Esophagus muscularis mucosa (tissue), 4 donors: ENCODE measurements at regions not wholly inside any gene's neighbourhood (a gene's known extent, or its start where the extent isn't known, plus 50 kb on each side); places are given as distances from the start of the nearest gene placed in this dataset.

Experiments
- DNase-seq: peaks from one replicate; pipeline ENCODE4 v3.0.0-alpha.2; 2017; ENCODE audit errors: extremely low spot score
- H3K27ac ChIP-seq, 4 donors: fragments of 200-600 bp; sonication (generic); replicated peaks in 1 of 4; 1 replicate in 3 of 4; 2 replicates in 1 of 4; pipeline ENCODE4 v1.5.1; 2016 to 2019; ENCODE audit warnings: mild to moderate bottlenecking in 1 of 4
- H3K27me3 ChIP-seq, 4 donors: fragments of 200-600 bp; sonication (generic); one replicate each; pipeline versions ENCODE4 v1.5.1 to v1.6.0; 2016 to 2019
- H3K36me3 ChIP-seq, 4 donors: fragments of 200-600 bp; sonication (generic); one replicate each; pipeline ENCODE4 v1.5.1; 2016 to 2019
- H3K4me1 ChIP-seq, 4 donors: fragments of 200-600 bp; sonication (generic); one replicate each; pipeline ENCODE4 v1.5.1; 2016 to 2019
- H3K4me3 ChIP-seq, 4 donors: fragments of 200-600 bp; sonication (generic); 1 replicate in 2 of 4; 2 replicates in 2 of 4; pipeline ENCODE4 v1.5.1; 2016 to 2019; ENCODE audit warnings: mild to moderate bottlenecking in 4 of 4, moderate library complexity in 1 of 4
- H3K9me3 ChIP-seq, 4 donors: fragments of 200-600 bp; sonication (generic); 1 replicate in 3 of 4; 2 replicates in 1 of 4; pipeline ENCODE4 v1.5.1; 2016 to 2019
- CTCF ChIP-seq, 3 experiments: fragments of 200-600 bp in 2 of 3; fragments of 450-650 bp in 1 of 3; sonication (generic) in 2 of 3; IDR thresholded peaks; one replicate each; pipeline ENCODE4 v1.5.1; 2017 to 2019; ENCODE audit warnings: antibody characterized with exemption in 3 of 3, mild to moderate bottlenecking in 2 of 3, moderate library complexity in 1 of 3
- EP300 ChIP-seq: sonication (generic); formaldehyde crosslinking; IDR thresholded peaks from one replicate; pipeline ENCODE4 v1.6.1; 2017; ENCODE audit warnings: antibody characterized with exemption
- POLR2A ChIP-seq: fragments of 450-650 bp; IDR thresholded peaks from one replicate; pipeline ENCODE4 v1.6.1; 2017; ENCODE audit warnings: antibody characterized with exemption, moderate library complexity, mild to moderate bottlenecking, low read depth
- POLR2AphosphoS5 ChIP-seq, 2 donors: sonication (generic); formaldehyde crosslinking; IDR thresholded peaks; one replicate each; pipeline ENCODE4 v1.6.1; 2017; ENCODE audit warnings: antibody characterized with exemption in 2 of 2
- WGBS: methylation state at CpG from one replicate; pipeline ENCODE4 v1.1.5; 2018; 5-methylcytosine and 5-hydroxymethylcytosine counted together
- intact Hi-C: fragments of 100-400 bp; cut with DNase I; formaldehyde crosslinking; loops from one replicate; pipeline ENCODE4 v1.15.1; 2023

DNA sequence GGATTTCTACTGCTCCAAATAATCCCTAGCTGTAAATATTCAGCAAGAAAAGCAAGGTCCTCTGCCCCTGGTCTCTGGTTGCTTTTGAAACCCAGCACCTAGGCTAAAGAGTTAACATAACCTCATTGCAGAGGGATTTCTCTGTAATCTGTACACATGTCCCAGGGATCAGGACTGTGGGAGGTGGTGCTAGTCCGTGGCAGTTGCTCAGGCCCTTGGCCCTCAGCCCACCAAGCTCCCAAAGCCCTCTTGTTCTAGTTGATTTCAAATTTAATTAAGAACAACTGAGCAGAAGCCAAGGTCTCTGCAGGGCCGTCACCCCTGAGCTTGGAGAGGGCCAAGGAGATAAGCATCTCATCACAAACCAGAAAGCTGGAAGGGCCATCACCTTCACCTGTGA, 181.1 kb downstream of the SOX9 start:
- H3K9me3 ChIP-seq, result no peaks in the 10 kb centered on the region
- no peak overlapping the region for H3K27ac ChIP-seq
- peaks cover 0 to 23% (median 2%) of the 10 kb centered on the region in 4 donors for H3K27me3 ChIP-seq
- no peaks in the 10 kb centered on the region for H3K36me3 ChIP-seq
- intact Hi-C loops, result no loop called here
- WGBS, result 52% methylated on average over 2 of the region's 2 CpGs
- DNase-seq, result no peak
- TF ChIP-seq EP300 (no peak), POLR2A (no peak), CTCF (IDR thresholded peaks at IDR 0.05) (no peak), POLR2AphosphoS5 (IDR thresholded peaks at IDR 0.05) (no peak)
- no peak overlapping the region for H3K4me3 ChIP-seq
- no peaks in the 10 kb centered on the region for H3K4me1 ChIP-seq

DNA sequence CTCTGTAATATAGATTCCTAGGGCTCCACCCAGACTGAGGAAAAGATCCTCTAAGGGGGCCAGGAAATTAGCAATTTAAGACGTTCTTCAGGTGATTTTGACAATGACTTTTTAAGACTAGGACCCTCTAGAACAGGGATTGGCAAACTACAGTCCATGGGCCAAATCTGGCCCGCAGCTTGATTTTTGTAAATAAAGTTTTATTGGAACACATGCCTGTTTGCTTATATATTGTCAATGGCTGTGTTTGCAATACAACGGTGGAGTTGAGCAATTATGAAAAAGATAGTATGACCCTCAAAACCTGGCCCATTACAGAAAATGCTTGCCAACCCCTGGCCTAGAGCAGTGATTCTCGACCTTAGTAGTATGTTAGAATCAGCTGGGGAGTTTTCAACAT, 181.9 kb downstream of the SOX9 start:
- intact Hi-C loops, result no loop called here
- Histone ChIP-seq H3K4me1 (no peaks in the 10 kb centered on the region), H3K9me3 (no peaks in the 10 kb centered on the region), H3K27me3 (peaks cover 0 to 29% (median 2%) of the 10 kb centered on the region in 4 donors), H3K27ac (no peak overlapping the region), H3K4me3 (no peak overlapping the region), H3K36me3 (no peaks in the 10 kb centered on the region)
- no peak for DNase-seq
- 93% methylated on average over 4 of the region's 4 CpGs for WGBS
- TF ChIP-seq POLR2AphosphoS5 (IDR thresholded peaks at IDR 0.05) (no peak), POLR2A (no peak), EP300 (no peak), CTCF (IDR thresholded peaks at IDR 0.05) (no peak)

DNA sequence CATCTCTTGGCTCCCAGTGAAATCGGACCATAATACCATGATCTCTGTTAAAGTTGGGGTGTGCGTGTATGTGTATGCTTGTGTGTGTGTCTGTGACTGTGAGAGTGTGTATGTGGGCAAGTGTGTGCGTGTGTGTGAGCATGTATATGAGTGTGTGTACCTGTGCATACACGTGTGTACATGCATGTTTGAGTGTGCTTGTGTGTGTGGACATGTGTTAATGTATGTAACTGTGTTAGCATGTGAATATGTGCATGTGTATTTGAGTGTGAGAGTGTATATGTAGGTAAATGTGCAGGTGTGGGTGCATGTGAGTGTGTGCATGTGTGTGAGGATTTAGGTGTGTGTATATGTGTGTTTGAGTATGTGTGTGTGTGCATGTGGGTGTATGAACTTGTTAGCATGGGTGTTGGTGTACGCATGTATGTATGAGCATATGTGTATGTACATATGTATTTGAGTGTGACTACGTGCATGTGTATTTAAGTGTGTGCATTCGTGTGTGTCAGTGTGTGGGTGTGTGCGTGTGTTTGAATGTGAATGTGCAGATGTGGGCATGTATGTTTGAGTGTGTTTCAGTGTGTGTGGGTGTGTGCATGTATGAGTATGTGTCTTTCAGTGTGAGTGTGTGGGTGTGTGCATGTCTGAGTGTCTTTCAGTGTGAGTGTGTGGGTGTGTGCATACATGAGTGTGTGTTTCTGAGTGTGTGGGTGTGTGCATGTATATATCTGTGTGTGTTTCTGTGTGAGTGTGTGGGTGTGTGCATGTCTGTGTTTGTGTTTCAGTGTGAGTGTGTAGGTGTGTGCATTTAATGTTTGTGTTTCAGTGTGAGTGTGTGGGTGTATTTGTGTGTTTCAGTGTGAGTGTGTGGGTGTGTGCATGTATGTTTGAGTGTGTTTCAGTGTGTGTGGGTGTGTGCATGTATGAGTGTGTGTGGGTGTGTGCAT, 183.2 kb downstream of the SOX9 start:
- 86% methylated on average over 8 of the region's 8 CpGs for WGBS
- no peak overlapping the region for H3K27ac ChIP-seq
- no peak for DNase-seq
- peaks cover 0 to 28% (median 2%) of the 10 kb centered on the region in 4 donors for H3K27me3 ChIP-seq
- H3K36me3 ChIP-seq, result no peaks in the 10 kb centered on the region
- no peak for TF ChIP-seq POLR2AphosphoS5 (IDR thresholded peaks at IDR 0.05)
- TF ChIP-seq EP300, result no peak
- TF ChIP-seq CTCF (IDR thresholded peaks at IDR 0.05), result no peak
- no peak for TF ChIP-seq POLR2A
- intact Hi-C loops, result no loop called here
- H3K4me1 ChIP-seq, result no peaks in the 10 kb centered on the region
- H3K4me3 ChIP-seq, result no peak overlapping the region
- H3K9me3 ChIP-seq, result no peaks in the 10 kb centered on the region

- Histone ChIP-seq H3K9me3 (no peaks in the 10 kb centered on the region), H3K27me3 (peaks cover 0 to 34% (median 2%) of the 10 kb centered on the region in 4 donors), H3K4me3 (no peak overlapping the region), H3K4me1 (no peaks in the 10 kb centered on the region), H3K27ac (no peak overlapping the region), H3K36me3 (no peaks in the 10 kb centered on the region)
- DNase-seq, result no peak
- TF ChIP-seq POLR2A, result no peak
- no peak for TF ChIP-seq EP300
- TF ChIP-seq POLR2AphosphoS5 (IDR thresholded peaks at IDR 0.05), result no peak
- no peak for TF ChIP-seq CTCF (IDR thresholded peaks at IDR 0.05)
- intact Hi-C loops, result no loop called here
- 85% methylated on average over 8 of the region's 10 CpGs for WGBS
Observed at GRCh38 chr17:72304859-72305258, 184.0 kb downstream of the SOX9 start.
